Colonic mucosa (tissue), 4 donors: ENCODE measurements at regions not wholly inside any gene's neighbourhood (a gene's known extent, or its start where the extent isn't known, plus 50 kb on each side); places are given as distances from the start of the nearest gene placed in this dataset.

ENCODE experiments used
- DNase-seq: peaks from one replicate; pipeline ENCODE4 v3.0.0-alpha.2; 2020
- H3K27ac ChIP-seq: fragments of 200-600 bp; one replicate; pipeline ENCODE4 v1.8.0; 2021
- H3K27me3 ChIP-seq: fragments of 200-600 bp; one replicate; pipeline ENCODE4 v1.8.0; 2021
- H3K36me3 ChIP-seq: fragments of 200-600 bp; one replicate; pipeline ENCODE4 v1.8.0; 2021
- H3K4me1 ChIP-seq: fragments of 200-600 bp; one replicate; pipeline ENCODE4 v1.8.0; 2021; ENCODE audit warnings: mild to moderate bottlenecking
- H3K4me3 ChIP-seq: fragments of 200-600 bp; one replicate; pipeline ENCODE4 v1.8.0; 2021
- H3K9ac ChIP-seq, 2 donors: one replicate each; pipeline ENCODE4 v1.7.0; 2013; ENCODE audit warnings: control low read depth in 2 of 2, low read depth in 2 of 2, low read length in 2 of 2
- H3K9me3 ChIP-seq: fragments of 200-600 bp; one replicate; pipeline ENCODE4 v1.8.0; 2021
- intact Hi-C: fragments of 100-400 bp; cut with DNase I; formaldehyde crosslinking; loops from one replicate; pipeline ENCODE4 v1.14.1; 2022
- TF ChIP-seq, protein P1 (sequence below): fragments of 200-600 bp; IDR thresholded peaks from one replicate; pipeline ENCODE4 v1.8.0; 2022; ENCODE audit warnings: antibody characterized with exemption, mild to moderate bottlenecking
- donor health status: healthy.
- donor health status: DM: no; HTN: no; CAD: no.
- donor health status: DM: no; HTN: no; CAD: no.

- TF ChIP-seq, protein P1, sequence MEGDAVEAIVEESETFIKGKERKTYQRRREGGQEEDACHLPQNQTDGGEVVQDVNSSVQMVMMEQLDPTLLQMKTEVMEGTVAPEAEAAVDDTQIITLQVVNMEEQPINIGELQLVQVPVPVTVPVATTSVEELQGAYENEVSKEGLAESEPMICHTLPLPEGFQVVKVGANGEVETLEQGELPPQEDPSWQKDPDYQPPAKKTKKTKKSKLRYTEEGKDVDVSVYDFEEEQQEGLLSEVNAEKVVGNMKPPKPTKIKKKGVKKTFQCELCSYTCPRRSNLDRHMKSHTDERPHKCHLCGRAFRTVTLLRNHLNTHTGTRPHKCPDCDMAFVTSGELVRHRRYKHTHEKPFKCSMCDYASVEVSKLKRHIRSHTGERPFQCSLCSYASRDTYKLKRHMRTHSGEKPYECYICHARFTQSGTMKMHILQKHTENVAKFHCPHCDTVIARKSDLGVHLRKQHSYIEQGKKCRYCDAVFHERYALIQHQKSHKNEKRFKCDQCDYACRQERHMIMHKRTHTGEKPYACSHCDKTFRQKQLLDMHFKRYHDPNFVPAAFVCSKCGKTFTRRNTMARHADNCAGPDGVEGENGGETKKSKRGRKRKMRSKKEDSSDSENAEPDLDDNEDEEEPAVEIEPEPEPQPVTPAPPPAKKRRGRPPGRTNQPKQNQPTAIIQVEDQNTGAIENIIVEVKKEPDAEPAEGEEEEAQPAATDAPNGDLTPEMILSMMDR: no peak
- H3K4me3 ChIP-seq: no peak overlapping the region
- H3K9me3 ChIP-seq: no peaks in the 10 kb centered on the region
- intact Hi-C loops: no loop called here
- no peaks in the 10 kb centered on the region for H3K4me1 ChIP-seq
- no peaks in the 10 kb centered on the region for H3K36me3 ChIP-seq
- H3K9ac ChIP-seq: no peak overlapping the region
- DNase-seq: no peak
- H3K27ac ChIP-seq: no peak overlapping the region
- no peaks in the 10 kb centered on the region for H3K27me3 ChIP-seq
Observed at GRCh38 chr11:70486731-70487130, 88.4 kb downstream of the CTTN start.

- intact Hi-C loops: no loop called here
- no peaks in the 10 kb centered on the region for H3K27me3 ChIP-seq
- no peak overlapping the region for H3K4me3 ChIP-seq
- no peaks in the 10 kb centered on the region for H3K36me3 ChIP-seq
- H3K9ac ChIP-seq: no peak overlapping the region
- no peaks in the 10 kb centered on the region for H3K9me3 ChIP-seq
- DNase-seq: no peak
- no peak overlapping the region for H3K27ac ChIP-seq
- TF ChIP-seq, protein P1: no peak
- no peaks in the 10 kb centered on the region for H3K4me1 ChIP-seq
Observed at GRCh38 chr11:70487160-70487559, 88.8 kb downstream of the CTTN start.

- DNase-seq: no peak
- no peak overlapping the region for H3K4me3 ChIP-seq
- no peak overlapping the region for H3K9ac ChIP-seq
- H3K27ac ChIP-seq: no peak overlapping the region
- H3K9me3 ChIP-seq: no peaks in the 10 kb centered on the region
- intact Hi-C loops: no loop called here
- TF ChIP-seq, protein P1: no peak
- no peaks in the 10 kb centered on the region for H3K36me3 ChIP-seq
- H3K27me3 ChIP-seq: no peaks in the 10 kb centered on the region
- H3K4me1 ChIP-seq: no peaks in the 10 kb centered on the region
Observed at GRCh38 chr11:70487756-70488155, 89.4 kb downstream of the CTTN start.

GRCh38 chr11:70488171-70488703 lies 89.9 kb downstream of the CTTN start:
- Histone ChIP-seq H3K4me1 (no peaks in the 10 kb centered on the region), H3K9me3 (no peaks in the 10 kb centered on the region), H3K36me3 (no peaks in the 10 kb centered on the region), H3K27ac (no peak overlapping the region), H3K9ac (no peak overlapping the region), H3K4me3 (no peak overlapping the region), H3K27me3 (no peaks in the 10 kb centered on the region)
- no peak for DNase-seq
- intact Hi-C loops: no loop called here
- TF ChIP-seq, protein P1: no peak

DNA sequence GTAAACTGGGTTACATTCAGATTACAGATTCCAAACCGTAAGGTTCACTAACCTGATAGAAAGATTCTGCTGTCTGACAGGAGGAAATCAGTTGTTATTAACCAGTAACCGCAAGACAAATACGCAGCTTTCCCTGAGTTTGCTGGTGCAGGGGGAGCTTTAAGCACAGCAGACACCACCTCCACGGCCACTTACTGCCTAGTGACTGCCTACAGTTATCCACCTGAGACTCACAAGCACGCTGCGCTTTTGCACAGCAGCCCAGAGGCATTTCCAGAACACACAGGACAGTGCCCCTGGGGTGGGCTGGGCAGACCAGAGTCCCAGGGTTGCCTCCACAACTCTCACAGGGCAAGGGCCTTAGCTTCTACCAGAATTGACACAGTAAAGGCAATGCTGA lies 90.9 kb downstream of the CTTN start:
- no peak for DNase-seq
- H3K4me1 ChIP-seq: no peaks in the 10 kb centered on the region
- H3K9me3 ChIP-seq: no peaks in the 10 kb centered on the region
- intact Hi-C loops: no loop called here
- H3K27me3 ChIP-seq: no peaks in the 10 kb centered on the region
- no peaks in the 10 kb centered on the region for H3K36me3 ChIP-seq
- TF ChIP-seq, protein P1: no peak
- H3K27ac ChIP-seq: no peak overlapping the region
- no peak overlapping the region for H3K4me3 ChIP-seq
- H3K9ac ChIP-seq: no peak overlapping the region

DNA sequence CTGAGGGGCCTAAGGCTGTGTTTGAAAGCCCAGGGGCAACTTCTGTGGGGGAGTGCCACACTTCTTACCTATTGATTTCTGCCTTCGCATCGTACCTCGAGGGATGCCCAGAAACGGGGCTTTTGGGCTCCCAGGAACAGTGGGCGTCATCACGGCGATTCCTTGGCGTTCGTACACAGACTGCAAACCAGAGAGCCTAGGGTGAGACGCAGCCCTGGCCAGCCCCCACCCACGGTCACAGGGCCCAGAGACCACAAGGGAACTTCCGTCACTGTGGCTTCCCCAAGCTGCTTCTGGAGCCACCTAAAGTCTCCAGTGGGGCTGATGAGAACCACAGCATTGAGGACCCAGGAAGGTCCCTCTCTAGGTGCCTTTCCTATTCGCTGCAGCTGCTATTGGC lies 91.9 kb downstream of the CTTN start:
- no peak overlapping the region for H3K27ac ChIP-seq
- H3K9ac ChIP-seq: no peak overlapping the region
- H3K4me1 ChIP-seq: no peaks in the 10 kb centered on the region
- intact Hi-C loops: no loop called here
- H3K36me3 ChIP-seq: no peaks in the 10 kb centered on the region
- no peak overlapping the region for H3K4me3 ChIP-seq
- no peaks in the 10 kb centered on the region for H3K27me3 ChIP-seq
- H3K9me3 ChIP-seq: no peaks in the 10 kb centered on the region
- TF ChIP-seq, protein P1: no peak
- no peak for DNase-seq
